Lung (tissue), 11 donors: ENCODE measurements at regions not wholly inside any gene's neighbourhood (a gene's known extent, or its start where the extent isn't known, plus 50 kb on each side); places are given as distances from the start of the nearest gene placed in this dataset.

Experiments used
- ATAC-seq: fragments of 200-7000 bp; cut with Tn5 transposase; one replicate; pipeline ENCODE4 v1.9.1; 2020; ENCODE audit warnings: moderate number of reproducible peaks; ENCODE audit not compliant: insufficient read depth, low FRiP score
- DNase-seq, 3 donors: peaks; one replicate each; pipeline ENCODE4 v3.0.0-alpha.2; 2013 to 2017
- H3K27ac ChIP-seq, 2 donors: one replicate each; pipeline ENCODE4 v1.5.1; 2013; ENCODE audit warnings: mild to moderate bottlenecking in 2 of 2, moderate library complexity in 2 of 2, control low read depth in 1 of 2, inconsistent platforms in 1 of 2, low read depth in 1 of 2, low read length in 1 of 2
- H3K27me3 ChIP-seq, 3 donors: one replicate each; pipeline ENCODE4 v1.5.1; 2013; ENCODE audit warnings: low read length in 2 of 3; ENCODE audit not compliant: control insufficient read depth in 3 of 3, insufficient read depth in 3 of 3
- H3K36me3 ChIP-seq, 4 donors: one replicate each; pipeline ENCODE4 v1.5.1; 2013; ENCODE audit warnings: low read length in 4 of 4, mild to moderate bottlenecking in 1 of 4, moderate library complexity in 1 of 4; ENCODE audit not compliant: control insufficient read depth in 4 of 4, insufficient read depth in 4 of 4
- H3K4me1 ChIP-seq, 5 donors: one replicate each; pipeline ENCODE4 v1.5.1; 2013; ENCODE audit warnings: low read length in 5 of 5, mild to moderate bottlenecking in 2 of 5, moderate library complexity in 1 of 5; ENCODE audit not compliant: control insufficient read depth in 5 of 5, insufficient read depth in 5 of 5
- H3K4me3 ChIP-seq: one replicate; pipeline ENCODE4 v1.5.1; 2013; ENCODE audit warnings: mild to moderate bottlenecking, control low read depth, moderate library complexity
- H3K9ac ChIP-seq, 2 donors: one replicate each; pipeline ENCODE4 v1.5.1; 2013; ENCODE audit warnings: low read length in 2 of 2, control low read depth in 1 of 2; ENCODE audit not compliant: insufficient read depth in 1 of 2
- H3K9me3 ChIP-seq, 4 donors: one replicate each; pipeline ENCODE4 v1.5.1; 2013; ENCODE audit warnings: low read length in 3 of 4, mild to moderate bottlenecking in 1 of 4, moderate library complexity in 1 of 4; ENCODE audit not compliant: control insufficient read depth in 4 of 4, insufficient read depth in 3 of 4
- CTCF ChIP-seq: IDR thresholded peaks from 2 replicates; pipeline ENCODE4 v1.5.1; 2012; ENCODE audit warnings: mild to moderate bottlenecking; ENCODE audit errors: control extremely low read depth, extremely low read depth
- WGBS, 2 donors: extraction: QIAGEN DNeasy Blood & Tissue Kit; methylation state at CpG; one replicate each; pipeline ENCODE4 v1.1.7; 2013; 5-methylcytosine and 5-hydroxymethylcytosine counted together
- donor health status: control.
- donor health status: control.
- donor health status: Bipolar disorder and iron deficiency.
- donor health status: healthy.
- donor health status: DM: yes; HTN: yes; CAD: no.

GRCh38 chr16:79914961-79915720 is 314.6 kb upstream of the MAF start:
- TF ChIP-seq CTCF: no peak
- H3K4me1 ChIP-seq: peaks cover 0 to 3% (median 0%) of the 10 kb centered on the region in 5 donors
- ATAC-seq (no peak), DNase-seq (peak in 2 of 3 donors; percentile 63 to 65)
- 72 to 80% methylated on average over 5 of the region's 5 CpGs for WGBS, 2 donors
- no peaks in the 10 kb centered on the region for H3K9me3 ChIP-seq
- no peaks in the 10 kb centered on the region for H3K27me3 ChIP-seq
- no peak overlapping the region for H3K9ac ChIP-seq
- H3K4me3 ChIP-seq: no peak overlapping the region
- no peak overlapping the region for H3K27ac ChIP-seq
- H3K36me3 ChIP-seq: no peaks in the 10 kb centered on the region

GRCh38 chr16:79912592-79913310 is 312.2 kb upstream of the MAF start:
- Histone ChIP-seq H3K9me3 (peaks cover 0 to 2% (median 0%) of the 10 kb centered on the region in 4 donors), H3K9ac (no peak overlapping the region), H3K4me1 (peaks cover 0 to 17% (median 0%) of the 10 kb centered on the region in 5 donors), H3K36me3 (no peaks in the 10 kb centered on the region), H3K4me3 (no peak overlapping the region), H3K27ac (no peak overlapping the region), H3K27me3 (no peaks in the 10 kb centered on the region)
- no peak for DNase-seq
- no peak for TF ChIP-seq CTCF
- 79 to 88% methylated on average over 7 of the region's 7 CpGs for WGBS, 2 donors
- no peak for ATAC-seq

- WGBS, 2 donors: 91% methylated on average over 2 of the region's 2 CpGs
- DNase-seq (no peak), ATAC-seq (no peak)
- Histone ChIP-seq H3K36me3 (no peaks in the 10 kb centered on the region), H3K4me1 (peaks cover 0 to 17% (median 0%) of the 10 kb centered on the region in 5 donors), H3K9ac (no peak overlapping the region), H3K27ac (no peak overlapping the region), H3K9me3 (peaks cover 0 to 2% (median 0%) of the 10 kb centered on the region in 4 donors), H3K27me3 (no peaks in the 10 kb centered on the region), H3K4me3 (no peak overlapping the region)
- TF ChIP-seq CTCF: no peak
Measured at GRCh38 chr16:79911660-79912059, 311.1 kb upstream of the MAF start.
